ENCODE measurements at regions not wholly inside any gene's neighbourhood (a gene's known extent, or its start where the extent isn't known, plus 50 kb on each side); places are given as distances from the start of the nearest gene placed in this dataset.

DNA sequence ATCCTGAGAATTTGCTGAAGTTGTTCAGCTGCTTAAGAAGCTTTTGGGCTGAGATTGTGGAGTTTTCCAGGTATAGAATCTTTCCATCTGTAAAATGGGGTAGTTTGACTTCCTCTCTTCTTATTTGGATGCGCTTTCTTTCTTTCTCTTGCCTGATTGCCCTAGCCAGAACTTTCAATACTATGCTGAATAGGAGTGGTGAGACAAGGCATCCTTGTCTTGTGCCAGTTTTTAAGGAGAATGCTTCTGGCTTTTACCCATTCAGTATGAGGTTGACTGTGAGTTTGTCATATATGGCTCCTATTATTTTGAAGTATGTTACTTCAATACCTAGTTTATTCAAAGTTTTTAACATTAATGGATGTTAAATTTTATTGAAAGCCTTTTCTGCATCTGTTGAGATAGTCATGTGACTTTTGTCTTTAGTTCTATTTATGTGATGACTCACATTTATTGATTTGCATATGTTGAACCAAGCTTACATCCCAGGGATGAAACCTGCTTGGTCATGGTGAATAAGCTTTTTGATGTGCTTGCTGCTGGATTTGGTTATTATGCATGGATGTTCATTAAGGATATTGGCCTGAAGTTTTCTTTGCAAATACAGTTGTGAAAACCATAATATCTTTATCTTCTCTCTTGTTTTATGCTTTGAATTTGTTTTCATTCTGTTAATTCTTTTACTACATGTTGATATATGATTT, 573.8 kb upstream of the NDST4 start:
- no peak for TF ChIP-seq EZH2 (optimal IDR thresholded peaks at IDR 0.05; ENCODE audit: low read depth, low read length)
- no peak for TF ChIP-seq CTCF (IDR thresholded peaks at IDR 0.05; ENCODE audit: low read length)

Data from MM.1S (cell line).